ENCODE measurements at regions not wholly inside any gene's neighbourhood (a gene's known extent, or its start where the extent isn't known, plus 50 kb on each side); places are given as distances from the start of the nearest gene placed in this dataset.

- H3K27me3 Mint-ChIP-seq, result peaks cover 6% of the 10 kb centered on the region
- peaks cover 8% of the 10 kb centered on the region for H3K4me1 Mint-ChIP-seq (ENCODE audit: low read depth)
- no peak overlapping the region for H3K27ac Mint-ChIP-seq
- no peaks in the 10 kb centered on the region for H3K36me3 Mint-ChIP-seq (ENCODE audit: low read depth)
- intact Hi-C loops (cut with micrococcal nuclease), result no loop called here
- no peak overlapping the region for H3K4me3 Mint-ChIP-seq
- no peaks in the 10 kb centered on the region for H3K9me3 Mint-ChIP-seq
Measured at GRCh38 chr1:168903237-168903830, 174.3 kb upstream of the DPT start.

GRCh38 chr1:168905633-168906032, 176.6 kb upstream of the DPT start:
- H3K27me3 Mint-ChIP-seq, result peaks cover 6% of the 10 kb centered on the region
- peaks cover 8% of the 10 kb centered on the region for H3K4me1 Mint-ChIP-seq (ENCODE audit: low read depth)
- intact Hi-C loops (cut with micrococcal nuclease), result no loop called here
- no peaks in the 10 kb centered on the region for H3K36me3 Mint-ChIP-seq (ENCODE audit: low read depth)
- H3K4me3 Mint-ChIP-seq, result no peak overlapping the region
- no peaks in the 10 kb centered on the region for H3K9me3 Mint-ChIP-seq
- H3K27ac Mint-ChIP-seq, result no peak overlapping the region

DNA sequence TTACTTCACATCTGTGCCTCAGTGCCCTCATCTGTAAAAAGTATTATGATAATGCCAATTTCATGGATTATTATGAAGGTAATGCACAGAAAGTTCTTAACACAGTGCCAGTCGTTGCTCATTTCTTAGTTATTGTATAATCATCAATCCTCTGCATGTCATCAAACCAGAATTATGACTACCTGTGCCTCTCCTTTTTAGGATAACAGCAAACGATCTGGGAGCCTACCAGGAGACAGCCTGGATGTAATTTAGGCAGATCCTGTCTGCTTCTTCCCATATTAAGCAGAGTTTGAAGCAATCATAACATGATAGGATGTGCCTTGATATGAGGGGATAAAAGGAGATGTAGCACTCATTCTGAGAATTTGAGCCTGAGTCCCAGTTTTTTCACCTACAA, 177.4 kb upstream of the DPT start:
- intact Hi-C loops (cut with micrococcal nuclease), result no loop called here
- H3K4me1 Mint-ChIP-seq (ENCODE audit: low read depth), result peaks cover 8% of the 10 kb centered on the region
- no peaks in the 10 kb centered on the region for H3K36me3 Mint-ChIP-seq (ENCODE audit: low read depth)
- H3K4me3 Mint-ChIP-seq, result no peak overlapping the region
- no peaks in the 10 kb centered on the region for H3K9me3 Mint-ChIP-seq
- peaks cover 6% of the 10 kb centered on the region for H3K27me3 Mint-ChIP-seq
- no peak overlapping the region for H3K27ac Mint-ChIP-seq

GRCh38 chr1:168907053-168907452, 178.0 kb upstream of the DPT start:
- Mint-ChIP-seq H3K4me3 (no peak overlapping the region), H3K27me3 (peaks cover 6% of the 10 kb centered on the region), H3K27ac (no peak overlapping the region), H3K4me1 (ENCODE audit: low read depth) (peaks cover 8% of the 10 kb centered on the region), H3K36me3 (ENCODE audit: low read depth) (no peaks in the 10 kb centered on the region), H3K9me3 (no peaks in the 10 kb centered on the region)
- intact Hi-C loops (cut with micrococcal nuclease), result no loop called here

DNA sequence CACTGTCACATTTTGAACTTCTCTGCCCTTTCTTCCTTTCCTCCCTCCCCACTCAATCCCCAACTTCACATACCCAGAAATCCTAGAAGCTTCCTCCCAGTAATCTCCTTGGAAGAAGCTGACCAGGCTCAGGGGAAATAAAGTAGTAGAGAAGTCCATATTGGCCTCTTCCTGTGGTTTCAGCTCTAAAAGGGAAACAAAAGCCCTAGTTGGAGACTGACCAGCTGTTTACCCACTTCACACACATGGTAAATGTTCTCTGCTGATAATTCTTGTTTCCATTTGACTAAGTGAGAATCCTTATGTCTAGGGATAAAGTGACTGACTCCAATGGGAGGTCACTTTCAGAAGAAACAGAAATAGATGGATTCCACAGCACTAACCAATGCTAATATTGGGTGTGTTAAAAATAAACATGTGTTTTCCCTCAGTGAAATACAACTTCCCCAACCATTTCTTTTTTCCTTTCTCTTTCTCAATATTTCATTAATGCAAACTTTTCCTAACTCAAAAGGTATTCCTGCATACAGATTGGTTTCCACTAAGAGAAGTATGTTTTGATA, 178.9 kb upstream of the DPT start:
- Mint-ChIP-seq H3K4me3 (no peak overlapping the region), H3K36me3 (ENCODE audit: low read depth) (no peaks in the 10 kb centered on the region), H3K27me3 (peaks cover 6% of the 10 kb centered on the region), H3K9me3 (no peaks in the 10 kb centered on the region), H3K27ac (no peak overlapping the region), H3K4me1 (ENCODE audit: low read depth) (peaks cover 8% of the 10 kb centered on the region)
- intact Hi-C loops (cut with micrococcal nuclease), result no loop called here

- H3K4me3 Mint-ChIP-seq, result no peak overlapping the region
- no peak overlapping the region for H3K27ac Mint-ChIP-seq
- no peaks in the 10 kb centered on the region for H3K36me3 Mint-ChIP-seq (ENCODE audit: low read depth)
- H3K27me3 Mint-ChIP-seq, result peaks cover 3% of the 10 kb centered on the region
- no peaks in the 10 kb centered on the region for H3K9me3 Mint-ChIP-seq
- intact Hi-C loops (cut with micrococcal nuclease), result no loop called here
- H3K4me1 Mint-ChIP-seq (ENCODE audit: low read depth), result peaks cover 8% of the 10 kb centered on the region
Measured at GRCh38 chr1:168910403-168910802, 181.4 kb upstream of the DPT start.

- no peak overlapping the region for H3K4me3 Mint-ChIP-seq
- H3K27ac Mint-ChIP-seq, result no peak overlapping the region
- peaks cover 1% of the 10 kb centered on the region for H3K27me3 Mint-ChIP-seq
- H3K4me1 Mint-ChIP-seq (ENCODE audit: low read depth), result peaks cover 8% of the 10 kb centered on the region
- H3K9me3 Mint-ChIP-seq, result no peaks in the 10 kb centered on the region
- intact Hi-C loops (cut with micrococcal nuclease), result no loop called here
- H3K36me3 Mint-ChIP-seq (ENCODE audit: low read depth), result no peaks in the 10 kb centered on the region
Measured at GRCh38 chr1:168911370-168911769, 182.4 kb upstream of the DPT start.

- no peaks in the 10 kb centered on the region for H3K4me1 Mint-ChIP-seq (ENCODE audit: low read depth)
- intact Hi-C loops (cut with micrococcal nuclease), result no loop called here
- H3K4me3 Mint-ChIP-seq, result no peak overlapping the region
Measured at GRCh38 chr1:168913711-168914463, 184.9 kb upstream of the DPT start.

DNA sequence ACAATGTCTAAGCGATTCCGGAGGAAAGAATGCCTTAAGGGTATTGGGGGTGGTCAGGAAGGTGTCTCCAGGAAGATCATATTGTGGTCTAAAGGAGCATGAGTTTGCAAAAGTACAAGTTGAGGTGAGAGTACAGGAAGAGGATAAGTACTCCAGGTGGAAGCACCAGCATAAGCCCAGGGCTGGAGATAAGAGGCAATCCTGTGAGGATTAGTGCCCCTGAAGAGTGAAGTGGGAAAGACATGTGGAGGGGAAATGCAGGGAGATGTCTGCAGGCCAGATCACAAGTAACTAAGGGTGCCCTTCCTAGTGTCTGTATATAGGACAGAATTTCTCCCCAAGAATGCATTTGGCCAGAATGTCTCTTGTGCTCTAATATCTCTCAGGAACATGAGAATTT, 188.3 kb upstream of the DPT start:
- Mint-ChIP-seq H3K4me1 (ENCODE audit: low read depth) (no peaks in the 10 kb centered on the region), H3K27me3 (peaks cover 1% of the 10 kb centered on the region), H3K4me3 (no peak overlapping the region), H3K27ac (no peak overlapping the region), H3K36me3 (ENCODE audit: low read depth) (no peaks in the 10 kb centered on the region), H3K9me3 (no peaks in the 10 kb centered on the region)
- intact Hi-C loops (cut with micrococcal nuclease), result no loop called here

More at GRCh38 chr1:168913711-168914463, 184.9 kb upstream of the DPT start:
- H3K36me3 Mint-ChIP-seq (ENCODE audit: low read depth), result no peaks in the 10 kb centered on the region
- H3K27ac Mint-ChIP-seq, result no peak overlapping the region
- no peaks in the 10 kb centered on the region for H3K9me3 Mint-ChIP-seq
- H3K27me3 Mint-ChIP-seq, result peaks cover 1% of the 10 kb centered on the region

GRCh38 chr1:168917796-168918195, 188.7 kb upstream of the ATP1B1 start:
- H3K27ac Mint-ChIP-seq, result no peak overlapping the region

GRCh38 chr1:168918860-168919741, 187.4 kb upstream of the ATP1B1 start:
- H3K36me3 Mint-ChIP-seq (ENCODE audit: low read depth), result no peaks in the 10 kb centered on the region
- H3K9me3 Mint-ChIP-seq, result no peaks in the 10 kb centered on the region

More at GRCh38 chr1:168917796-168918195, 188.7 kb upstream of the ATP1B1 start:
- intact Hi-C loops (cut with micrococcal nuclease), result no loop called here
- no peaks in the 10 kb centered on the region for H3K4me1 Mint-ChIP-seq (ENCODE audit: low read depth)
- peaks cover 1% of the 10 kb centered on the region for H3K27me3 Mint-ChIP-seq
- H3K9me3 Mint-ChIP-seq, result no peaks in the 10 kb centered on the region
- no peaks in the 10 kb centered on the region for H3K36me3 Mint-ChIP-seq (ENCODE audit: low read depth)
- H3K4me3 Mint-ChIP-seq, result no peak overlapping the region

DNA sequence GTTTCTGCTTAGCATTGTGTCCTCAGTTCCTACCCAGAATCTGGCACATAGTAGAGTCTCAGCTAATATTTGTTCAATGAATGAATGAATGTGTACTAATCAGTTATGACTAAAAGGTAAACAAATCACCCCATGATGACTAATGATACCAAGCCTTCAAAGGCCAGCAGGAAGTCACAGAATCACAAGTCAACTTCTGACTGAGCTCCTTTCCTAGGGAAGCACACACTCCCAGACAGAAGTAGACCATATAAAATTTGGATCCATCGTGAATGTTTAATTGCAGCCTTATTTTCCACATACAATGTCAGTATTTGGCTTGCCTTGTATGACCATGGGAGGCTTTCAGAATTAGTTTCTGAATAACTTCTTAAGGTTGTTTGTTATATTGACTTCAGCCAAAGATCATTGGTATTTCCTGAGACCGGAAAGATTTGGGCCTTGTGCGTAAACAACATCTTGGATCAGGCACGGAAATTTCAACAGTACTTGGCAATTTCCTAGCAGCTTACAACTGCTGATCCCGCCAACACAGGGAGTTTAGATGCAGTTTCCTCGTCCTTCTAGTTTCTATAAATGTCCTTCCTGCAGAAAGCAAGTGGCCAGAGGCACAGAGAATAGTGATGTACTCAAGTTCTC, 185.9 kb upstream of the ATP1B1 start:
- Mint-ChIP-seq H3K9me3 (no peaks in the 10 kb centered on the region), H3K4me1 (ENCODE audit: low read depth) (no peaks in the 10 kb centered on the region), H3K27ac (no peak overlapping the region), H3K27me3 (no peaks in the 10 kb centered on the region), H3K36me3 (ENCODE audit: low read depth) (no peaks in the 10 kb centered on the region), H3K4me3 (no peak overlapping the region)
- intact Hi-C loops (cut with micrococcal nuclease), result no loop called here

More at GRCh38 chr1:168918860-168919741, 187.4 kb upstream of the ATP1B1 start:
- intact Hi-C loops (cut with micrococcal nuclease), result no loop called here
- Mint-ChIP-seq H3K4me1 (ENCODE audit: low read depth) (no peaks in the 10 kb centered on the region), H3K27me3 (no peaks in the 10 kb centered on the region), H3K27ac (no peak overlapping the region), H3K4me3 (no peak overlapping the region)

DNA sequence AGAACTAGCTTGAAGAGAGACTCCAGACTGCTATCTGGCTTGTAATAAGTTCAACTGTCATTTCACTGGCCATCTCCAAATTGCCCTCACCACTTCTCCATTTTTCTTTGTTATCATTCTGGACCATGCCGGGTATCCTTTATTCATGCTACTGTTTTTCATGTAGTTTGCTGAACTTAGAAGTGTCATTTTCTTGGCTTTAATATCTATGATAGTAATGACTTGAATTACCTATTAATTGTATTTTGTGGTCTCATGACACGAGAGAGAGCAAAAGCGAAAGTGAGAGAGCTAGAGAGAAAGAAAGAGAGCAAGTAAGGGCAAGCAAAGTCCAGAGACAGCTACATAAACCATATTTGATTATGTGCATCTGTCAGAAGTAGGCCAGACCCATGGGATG, 184.9 kb upstream of the ATP1B1 start:
- no peak overlapping the region for H3K27ac Mint-ChIP-seq
- H3K36me3 Mint-ChIP-seq (ENCODE audit: low read depth), result no peaks in the 10 kb centered on the region
- no peaks in the 10 kb centered on the region for H3K27me3 Mint-ChIP-seq
- H3K4me3 Mint-ChIP-seq, result no peak overlapping the region
- H3K9me3 Mint-ChIP-seq, result no peaks in the 10 kb centered on the region
- intact Hi-C loops (cut with micrococcal nuclease), result no loop called here
- no peaks in the 10 kb centered on the region for H3K4me1 Mint-ChIP-seq (ENCODE audit: low read depth)
